Neural progenitor cell (in vitro differentiated cells): ENCODE measurements at regions not wholly inside any gene's neighbourhood (a gene's known extent, or its start where the extent isn't known, plus 50 kb on each side); places are given as distances from the start of the nearest gene placed in this dataset.

ENCODE experiments used
- DNase-seq: peaks from one replicate; pipeline ENCODE4 v3.0.0-alpha.2; 2016; ENCODE audit warnings: low spot score
- H2AFZ ChIP-seq: fragments of 200-600 bp; sonication (generic); replicated peaks from 2 replicates; pipeline ENCODE4 v1.6.1; 2016; ENCODE audit warnings: antibody characterized with exemption
- H3F3A ChIP-seq: fragments of 200-600 bp; sonication (generic); 2 replicates; pipeline ENCODE4 v1.6.1; 2016; ENCODE audit warnings: antibody characterized with exemption, low read depth
- H3K27ac ChIP-seq: fragments of 200-600 bp; sonication (generic); 2 replicates; pipeline ENCODE4 v1.5.1; 2016; ENCODE audit warnings: mild to moderate bottlenecking
- H3K27me3 ChIP-seq: fragments of 200-600 bp; sonication (generic); 2 replicates; pipeline ENCODE4 v1.6.1; 2016; ENCODE audit warnings: mild to moderate bottlenecking, moderate library complexity
- H3K36me3 ChIP-seq: fragments of 200-600 bp; sonication (generic); 2 replicates; pipeline ENCODE4 v1.5.1; 2016
- H3K4me1 ChIP-seq: fragments of 200-600 bp; sonication (generic); 2 replicates; pipeline ENCODE4 v1.6.1; 2016; ENCODE audit warnings: mixed run types
- H3K4me2 ChIP-seq: fragments of 200-600 bp; sonication (generic); 2 replicates; pipeline ENCODE4 v1.6.1; 2016
- H3K4me3 ChIP-seq: fragments of 200-600 bp; sonication (generic); 2 replicates; pipeline ENCODE4 v1.5.1; 2016
- H3K79me2 ChIP-seq: fragments of 200-600 bp; sonication (generic); 2 replicates; pipeline ENCODE4 v1.6.1; 2016; ENCODE audit warnings: low read depth
- H3K9ac ChIP-seq: fragments of 200-600 bp; sonication (generic); 2 replicates; pipeline ENCODE4 v1.6.1; 2016
- H3K9me3 ChIP-seq: fragments of 200-600 bp; sonication (generic); 2 replicates; pipeline ENCODE4 v1.5.1; 2016; ENCODE audit warnings: low read depth
- H4K20me1 ChIP-seq: fragments of 200-600 bp; sonication (generic); 2 replicates; pipeline ENCODE4 v1.6.1; 2016; ENCODE audit warnings: low read depth
- H3K27ac Mint-ChIP-seq: 3 replicates; pipeline ENCODE4 v1.8.0; 2021; ENCODE audit warnings: mixed read lengths
- H3K27me3 Mint-ChIP-seq: 2 replicates; pipeline ENCODE4 v1.8.0; 2022; ENCODE audit warnings: low read depth, mild to moderate bottlenecking, inconsistent platforms, moderate library complexity, mixed read lengths; ENCODE audit not compliant: insufficient read depth
- H3K36me3 Mint-ChIP-seq: 3 replicates; pipeline ENCODE4 v1.8.0; 2021; ENCODE audit warnings: mixed read lengths
- H3K4me1 Mint-ChIP-seq: 3 replicates; pipeline ENCODE4 v1.8.0; 2021; ENCODE audit warnings: mixed read lengths
- H3K4me3 Mint-ChIP-seq: 3 replicates; pipeline ENCODE4 v1.8.0; 2021; ENCODE audit warnings: mild to moderate bottlenecking, moderate library complexity, mixed read lengths
- H3K9me3 Mint-ChIP-seq: 3 replicates; pipeline ENCODE4 v1.8.0; 2020; ENCODE audit warnings: mixed read lengths
- EZH2 ChIP-seq: fragments of 200-600 bp; sonication (generic); IDR thresholded peaks from 2 replicates; pipeline ENCODE4 v1.6.1; 2017; ENCODE audit warnings: antibody characterized with exemption, mild to moderate bottlenecking, moderate library complexity
- EZH2phosphoT487 ChIP-seq: fragments of 200-600 bp; sonication (generic); IDR thresholded peaks from 2 replicates; pipeline ENCODE4 v1.6.1; 2017; ENCODE audit warnings: antibody characterized with exemption
- TF ChIP-seq, protein P1 (sequence below): fragments of 200-600 bp; sonication (generic); IDR thresholded peaks from 2 replicates; pipeline ENCODE4 v1.5.1; 2017; ENCODE audit warnings: antibody characterized with exemption, mild to moderate bottlenecking

DNA sequence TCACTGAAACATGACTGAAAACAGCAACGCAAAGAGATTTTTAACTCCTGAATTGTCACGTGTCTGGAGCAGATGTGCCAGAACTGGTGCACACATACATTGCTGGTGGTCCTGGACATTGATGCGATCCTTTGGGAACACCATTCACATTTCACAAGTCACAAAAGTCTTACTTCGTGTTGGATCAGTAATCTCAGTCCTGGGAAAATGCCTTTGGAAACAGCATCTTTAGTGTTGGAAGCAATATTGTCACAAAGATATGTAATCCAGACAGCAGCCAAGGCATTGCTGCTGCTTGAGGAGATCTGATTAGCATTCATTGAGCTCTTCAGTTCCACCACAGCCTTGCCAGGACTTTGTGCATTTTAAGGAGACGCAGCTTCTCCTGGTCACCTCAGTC, 126.2 kb upstream of the SH3BP4 start:
- Histone ChIP-seq H4K20me1 (no peaks in the 10 kb centered on the region), H3K4me3 (no peak overlapping the region), H3K9me3 (no peaks in the 10 kb centered on the region), H3K4me1 (peaks cover 11% of the 10 kb centered on the region), H3K27me3 (no peaks in the 10 kb centered on the region), H3K79me2 (no peaks in the 10 kb centered on the region), H3K9ac (no peak overlapping the region), H3K36me3 (no peaks in the 10 kb centered on the region), H3K4me2 (no peak overlapping the region), H3K27ac (no peak overlapping the region), H2AFZ (no peak overlapping the region), H3F3A (no peaks in the 10 kb centered on the region)
- Mint-ChIP-seq H3K4me3 (no peak overlapping the region), H3K27me3 (peaks cover 2% of the 10 kb centered on the region), H3K27ac (no peak overlapping the region), H3K9me3 (no peaks in the 10 kb centered on the region), H3K4me1 (peaks cover 6% of the 10 kb centered on the region), H3K36me3 (no peaks in the 10 kb centered on the region)
- no peak for DNase-seq
- TF ChIP-seq, protein P1, sequence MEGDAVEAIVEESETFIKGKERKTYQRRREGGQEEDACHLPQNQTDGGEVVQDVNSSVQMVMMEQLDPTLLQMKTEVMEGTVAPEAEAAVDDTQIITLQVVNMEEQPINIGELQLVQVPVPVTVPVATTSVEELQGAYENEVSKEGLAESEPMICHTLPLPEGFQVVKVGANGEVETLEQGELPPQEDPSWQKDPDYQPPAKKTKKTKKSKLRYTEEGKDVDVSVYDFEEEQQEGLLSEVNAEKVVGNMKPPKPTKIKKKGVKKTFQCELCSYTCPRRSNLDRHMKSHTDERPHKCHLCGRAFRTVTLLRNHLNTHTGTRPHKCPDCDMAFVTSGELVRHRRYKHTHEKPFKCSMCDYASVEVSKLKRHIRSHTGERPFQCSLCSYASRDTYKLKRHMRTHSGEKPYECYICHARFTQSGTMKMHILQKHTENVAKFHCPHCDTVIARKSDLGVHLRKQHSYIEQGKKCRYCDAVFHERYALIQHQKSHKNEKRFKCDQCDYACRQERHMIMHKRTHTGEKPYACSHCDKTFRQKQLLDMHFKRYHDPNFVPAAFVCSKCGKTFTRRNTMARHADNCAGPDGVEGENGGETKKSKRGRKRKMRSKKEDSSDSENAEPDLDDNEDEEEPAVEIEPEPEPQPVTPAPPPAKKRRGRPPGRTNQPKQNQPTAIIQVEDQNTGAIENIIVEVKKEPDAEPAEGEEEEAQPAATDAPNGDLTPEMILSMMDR, result no peak
- TF ChIP-seq EZH2 (no peak), EZH2phosphoT487 (no peak)

DNA sequence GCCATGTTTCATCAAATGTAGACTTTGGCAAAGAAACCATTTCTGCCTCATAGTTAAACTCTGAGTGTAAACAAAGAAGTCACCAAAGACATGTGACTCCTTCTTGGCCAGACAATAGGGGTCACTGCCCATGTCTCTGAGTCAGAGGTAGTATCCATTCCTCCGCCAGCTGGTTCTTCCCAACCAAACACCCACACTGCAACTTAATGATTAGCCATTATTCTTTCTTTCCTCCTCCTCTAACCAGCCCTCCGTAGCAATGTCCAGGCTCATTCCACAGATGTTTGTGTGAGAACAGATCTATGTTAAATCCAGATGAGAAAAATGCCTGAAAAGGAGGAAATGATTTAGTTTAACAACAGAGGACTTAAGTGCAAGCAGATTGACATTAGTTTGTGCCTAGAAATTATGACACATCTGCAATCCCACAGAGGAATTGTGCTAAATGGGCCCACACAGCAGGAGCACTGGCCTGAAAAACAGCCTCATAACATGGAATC, 127.9 kb upstream of the SH3BP4 start:
- Histone ChIP-seq H3K79me2 (no peaks in the 10 kb centered on the region), H3K27ac (no peak overlapping the region), H3K27me3 (no peaks in the 10 kb centered on the region), H3K9ac (no peak overlapping the region), H3F3A (no peaks in the 10 kb centered on the region), H3K4me3 (no peak overlapping the region), H3K9me3 (no peaks in the 10 kb centered on the region), H3K36me3 (no peaks in the 10 kb centered on the region), H3K4me2 (peak overlapping the region; percentile 4), H4K20me1 (no peaks in the 10 kb centered on the region), H2AFZ (no peak overlapping the region), H3K4me1 (peaks cover 11% of the 10 kb centered on the region)
- H3K36me3 Mint-ChIP-seq, result no peaks in the 10 kb centered on the region
- TF ChIP-seq, protein P1, result no peak
- TF ChIP-seq EZH2, result no peak
- no peak for TF ChIP-seq EZH2phosphoT487
- peak; percentile 33 for DNase-seq
- no peak overlapping the region for H3K27ac Mint-ChIP-seq
- no peaks in the 10 kb centered on the region for H3K9me3 Mint-ChIP-seq
- peaks cover 6% of the 10 kb centered on the region for H3K4me1 Mint-ChIP-seq
- peaks cover 2% of the 10 kb centered on the region for H3K27me3 Mint-ChIP-seq
- H3K4me3 Mint-ChIP-seq, result no peak overlapping the region

DNA sequence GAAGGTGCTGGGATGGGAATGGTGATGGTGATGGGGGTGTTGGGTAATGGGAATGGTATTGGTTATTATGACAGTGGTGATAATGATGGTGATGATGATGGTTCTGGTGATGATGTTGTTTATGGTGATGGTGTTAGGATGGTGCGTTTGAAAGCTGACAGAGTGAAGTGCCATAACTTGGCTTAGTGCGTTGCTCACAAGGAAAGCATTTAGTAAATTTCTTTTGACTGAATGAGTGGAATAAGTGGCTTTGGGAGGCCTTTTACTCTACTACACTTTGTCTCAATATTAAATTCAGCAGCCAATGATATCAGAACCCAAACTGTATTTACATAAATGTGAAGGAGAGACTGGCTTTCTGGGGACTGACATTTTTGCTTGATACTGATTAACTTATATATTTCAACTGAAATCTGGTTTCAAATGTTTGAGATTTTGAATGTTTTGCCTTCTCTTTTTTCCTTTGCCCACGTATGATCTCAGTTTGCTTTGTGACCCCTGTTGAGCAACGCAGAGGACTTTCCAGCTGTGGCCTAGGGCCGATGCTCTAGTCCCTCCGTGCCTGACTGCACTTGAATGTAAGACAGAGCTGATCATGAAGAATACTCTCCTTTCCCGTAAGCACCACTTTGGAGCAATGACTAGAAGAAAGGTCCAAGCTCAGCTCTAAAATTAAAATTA, 128.5 kb upstream of the SH3BP4 start:
- H3K9ac ChIP-seq, result no peak overlapping the region
- peaks cover 11% of the 10 kb centered on the region for H3K4me1 ChIP-seq
- Mint-ChIP-seq H3K4me1 (peaks cover 6% of the 10 kb centered on the region), H3K27me3 (peaks cover 2% of the 10 kb centered on the region), H3K36me3 (no peaks in the 10 kb centered on the region), H3K9me3 (no peaks in the 10 kb centered on the region), H3K4me3 (no peak overlapping the region), H3K27ac (no peak overlapping the region)
- no peak overlapping the region for H2AFZ ChIP-seq
- no peaks in the 10 kb centered on the region for H3K27me3 ChIP-seq
- H3K79me2 ChIP-seq, result no peaks in the 10 kb centered on the region
- H3F3A ChIP-seq, result no peaks in the 10 kb centered on the region
- TF ChIP-seq EZH2, result no peak
- TF ChIP-seq EZH2phosphoT487, result no peak
- TF ChIP-seq, protein P1, result no peak
- DNase-seq, result peak; percentile 30
- no peaks in the 10 kb centered on the region for H4K20me1 ChIP-seq
- no peaks in the 10 kb centered on the region for H3K36me3 ChIP-seq
- no peaks in the 10 kb centered on the region for H3K9me3 ChIP-seq
- H3K4me2 ChIP-seq, result peak overlapping the region; percentile 4
- no peak overlapping the region for H3K4me3 ChIP-seq
- H3K27ac ChIP-seq, result no peak overlapping the region
